GM23338 (cell line): ENCODE measurements at regions not wholly inside any gene's neighbourhood (a gene's known extent, or its start where the extent isn't known, plus 50 kb on each side); places are given as distances from the start of the nearest gene placed in this dataset.

Experiments
- CREB1 ChIP-seq: fragments of 250-450 bp; sonication (Bioruptor Pico); IDR thresholded peaks from 2 replicates; pipeline ENCODE4 v1.5.0; 2020; ENCODE audit warnings: low read depth, mild to moderate bottlenecking, moderate library complexity
- CTCF ChIP-seq, 2 experiments: fragments of 200-600 bp in 1 of 2; sonication (generic) in 1 of 2; conservative IDR thresholded peaks; 2 replicates each; pipeline versions ENCODE4 v1.5.1 to v1.6.1; 2016 to 2017; ENCODE audit warnings: antibody characterized with exemption in 2 of 2, low read depth in 2 of 2, mild to moderate bottlenecking in 2 of 2, moderate library complexity in 1 of 2
- POLR2AphosphoS5 ChIP-seq: IDR thresholded peaks from 2 replicates; pipeline ENCODE4 v1.6.1; 2016; ENCODE audit warnings: antibody characterized with exemption, low read depth

- TF ChIP-seq CTCF (conservative IDR thresholded peaks at IDR 0.05; ENCODE audit: low read depth in 2 of 2) = peak in 1 of 2 experiments; percentile 25; a peak in 2 of 4 replicates
- TF ChIP-seq CREB1 = no peak
- no peak for TF ChIP-seq POLR2AphosphoS5
Measured at GRCh38 chrX:98407584-98407983, 1523.9 kb downstream of the RPA4 start.
